ENCODE measurements at regions not wholly inside any gene's neighbourhood (a gene's known extent, or its start where the extent isn't known, plus 50 kb on each side); places are given as distances from the start of the nearest gene placed in this dataset.
"Not testable (repeated sequence)": the region's sequence is repeated elsewhere in the genome, so short reads cannot be mapped to it uniquely, and the experiment has no call there.

DNA sequence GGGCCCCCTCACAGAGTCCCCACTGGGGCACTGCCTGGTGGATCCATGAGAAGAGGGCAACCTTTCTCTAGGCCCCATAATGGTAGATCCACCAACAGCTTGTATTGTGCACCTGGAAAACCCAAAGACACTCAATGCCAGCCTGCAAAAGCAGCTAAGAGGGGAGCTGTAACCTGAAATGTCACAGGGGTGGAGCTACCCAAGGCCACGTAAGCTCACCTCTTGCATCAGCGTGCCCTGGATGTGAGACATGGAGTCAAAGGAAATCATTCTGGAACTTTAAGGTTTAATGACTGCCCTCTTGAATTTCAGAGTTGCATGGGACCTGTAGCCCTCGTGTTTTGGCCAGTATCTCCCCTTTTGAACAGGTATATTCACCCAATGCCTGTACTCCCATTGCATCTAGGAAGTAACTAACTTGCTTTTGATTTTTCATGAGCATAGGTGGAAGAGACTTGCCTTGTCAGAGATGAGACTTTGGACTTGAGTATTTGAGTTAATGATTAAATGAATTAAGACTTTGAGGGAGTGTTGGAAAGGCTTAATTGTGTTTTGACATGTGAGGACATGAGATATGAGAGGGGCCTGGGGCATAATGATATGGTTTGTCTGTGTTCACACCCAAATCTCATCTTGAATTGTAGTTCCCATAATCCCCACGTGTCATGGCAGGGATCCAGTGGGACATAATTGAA, 900.9 kb upstream of the ROBO1 start:
- in situ Hi-C loops (cut with MboI; ENCODE audit: low sequenced_read_pairs) = no loop called here

DNA sequence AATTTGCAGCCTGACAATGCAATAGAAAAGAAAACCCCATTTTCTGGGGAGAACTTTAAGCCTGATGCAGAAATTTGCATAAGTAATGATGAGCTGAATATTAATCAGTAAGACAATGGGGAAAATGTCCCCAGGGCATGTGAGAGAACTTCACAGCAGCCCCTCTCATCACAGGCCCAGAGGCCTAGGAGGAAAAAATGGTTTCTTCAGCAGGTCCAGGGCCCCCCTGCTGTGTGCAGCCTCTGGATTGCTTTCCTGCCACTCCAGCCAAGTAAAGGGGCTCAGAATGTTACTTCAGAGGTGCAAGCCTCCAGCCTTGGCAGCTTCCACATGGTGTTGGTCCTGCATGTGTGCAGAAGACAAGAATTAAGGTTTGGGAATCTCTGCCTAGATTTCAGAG, 900.3 kb upstream of the ROBO1 start:
- in situ Hi-C loops (cut with MboI; ENCODE audit: low sequenced_read_pairs) = no loop called here

DNA sequence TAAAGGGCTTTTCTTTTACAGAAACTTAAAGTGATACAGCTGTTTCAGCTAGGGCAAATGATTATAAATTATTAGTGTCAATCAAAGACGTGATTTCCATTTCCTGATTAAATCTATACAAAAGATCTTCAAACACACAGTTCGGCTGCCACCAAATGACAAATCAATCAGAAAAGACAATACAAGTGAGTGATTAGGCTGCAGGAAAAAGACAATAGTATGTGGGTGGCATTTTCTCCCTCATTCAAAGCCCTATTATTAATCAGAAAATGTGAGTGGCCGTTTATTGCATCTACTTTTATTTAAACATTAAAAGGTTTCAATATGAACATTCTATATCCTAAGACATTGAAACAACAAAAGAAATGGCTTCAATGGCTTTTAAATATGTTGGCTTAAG, 895.6 kb upstream of the ROBO1 start:
- in situ Hi-C loops (cut with MboI; ENCODE audit: low sequenced_read_pairs) = no loop called here

DNA sequence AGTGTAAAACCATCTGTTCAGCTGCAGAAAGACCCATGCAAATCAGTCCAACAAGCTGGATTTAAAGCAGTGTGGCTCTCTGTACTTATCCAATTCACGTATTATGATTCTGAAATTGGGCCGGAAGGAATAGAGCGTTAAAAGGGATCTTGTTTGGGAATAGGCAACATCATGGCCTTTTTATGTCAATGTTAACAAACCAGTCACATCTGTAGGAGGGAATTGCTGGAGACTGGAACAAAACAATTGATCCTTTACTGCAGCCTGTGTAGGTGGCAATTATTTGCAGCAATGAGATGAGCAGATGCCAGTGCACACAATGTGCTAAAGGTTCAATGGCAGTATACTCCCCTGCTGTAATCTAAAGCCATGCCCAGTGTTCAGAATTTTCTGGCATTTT, 887.4 kb upstream of the ROBO1 start:
- in situ Hi-C loops (cut with MboI; ENCODE audit: low sequenced_read_pairs) = no loop called here

DNA sequence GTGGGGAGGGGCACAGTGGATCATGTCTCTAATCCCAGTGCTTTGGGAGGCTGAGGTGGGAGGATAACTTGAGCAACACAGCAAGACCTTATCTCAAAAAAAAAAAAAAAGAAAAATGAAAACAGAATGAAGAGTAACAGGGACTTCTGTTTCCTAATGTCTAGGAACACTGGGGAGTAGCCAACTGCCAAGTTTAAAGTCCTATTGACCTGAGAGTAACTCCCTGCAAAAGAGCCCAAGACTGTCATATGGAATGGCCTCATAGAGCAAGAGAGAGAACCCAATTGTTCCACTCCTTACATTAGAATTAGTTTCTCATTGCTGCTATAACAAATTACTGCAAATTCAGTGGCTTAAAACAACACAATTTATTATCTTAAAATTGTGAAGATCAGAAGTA, 881.4 kb upstream of the ROBO1 start:
- in situ Hi-C loops (cut with MboI; ENCODE audit: low sequenced_read_pairs) = no loop called here

DNA sequence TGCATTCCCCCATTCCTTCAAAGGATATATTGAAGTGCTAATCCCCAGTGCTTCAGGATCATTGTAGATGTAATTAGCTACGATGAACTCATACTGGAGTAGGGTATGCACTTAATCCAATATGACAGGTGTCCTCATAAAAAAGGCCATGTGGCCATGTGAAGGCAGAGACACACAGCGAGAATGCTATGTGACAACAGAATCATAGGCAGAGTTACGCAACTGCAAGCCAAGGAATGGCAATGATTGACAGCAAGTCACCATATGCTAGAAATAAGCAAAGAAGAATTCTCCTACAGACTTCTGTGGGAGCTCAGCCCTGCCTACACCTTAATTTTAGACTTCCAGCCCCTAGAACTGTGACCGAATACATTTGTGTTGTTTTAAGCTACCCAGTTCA, 875.6 kb upstream of the ROBO1 start:
- in situ Hi-C loops (cut with MboI; ENCODE audit: low sequenced_read_pairs) = no loop called here

DNA sequence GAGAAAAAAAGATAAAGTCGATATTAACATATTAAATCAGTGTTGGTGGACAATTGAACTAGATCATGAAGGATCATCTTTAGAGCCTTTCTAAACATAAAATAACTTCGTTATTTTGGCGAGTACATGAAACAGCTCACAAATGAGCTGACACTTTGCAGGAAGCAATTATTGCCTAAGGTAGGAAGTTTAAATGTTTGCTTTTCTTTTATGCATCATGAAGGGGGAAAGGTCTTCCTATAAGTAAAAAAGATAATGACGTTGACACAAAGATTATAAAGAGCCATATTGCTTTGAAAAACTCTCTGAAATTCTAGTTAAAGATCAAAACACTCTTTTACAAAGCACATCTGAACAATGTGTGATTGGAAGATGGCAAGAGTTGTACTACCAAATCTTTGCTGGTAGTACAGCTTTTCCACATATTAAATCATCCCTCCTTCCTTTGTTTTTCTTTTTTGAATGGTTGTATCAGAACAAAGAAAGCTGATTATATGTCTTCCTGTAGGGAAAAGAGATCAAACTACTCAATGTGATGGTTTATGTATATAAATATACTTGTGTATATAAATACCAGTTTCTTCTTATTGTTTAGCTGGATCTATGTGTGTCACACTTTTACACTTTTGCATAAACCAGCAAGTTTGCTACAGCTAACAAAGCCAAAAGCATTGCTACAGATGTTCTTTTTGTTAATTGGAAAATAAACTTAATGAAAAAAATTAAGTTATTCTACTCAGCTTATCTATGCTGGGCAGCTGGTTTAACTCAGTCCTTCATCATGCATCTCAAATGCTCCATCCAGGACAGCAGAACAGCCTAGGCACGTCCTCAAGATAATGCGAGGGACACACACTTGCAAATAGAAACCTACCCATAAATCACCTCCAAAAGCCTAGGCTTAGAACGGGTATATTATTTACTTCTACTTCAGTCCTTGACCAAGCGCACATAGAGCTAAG, 850.8 kb upstream of the ROBO1 start:
- in situ Hi-C loops (cut with MboI; ENCODE audit: low sequenced_read_pairs) = no loop called here

DNA sequence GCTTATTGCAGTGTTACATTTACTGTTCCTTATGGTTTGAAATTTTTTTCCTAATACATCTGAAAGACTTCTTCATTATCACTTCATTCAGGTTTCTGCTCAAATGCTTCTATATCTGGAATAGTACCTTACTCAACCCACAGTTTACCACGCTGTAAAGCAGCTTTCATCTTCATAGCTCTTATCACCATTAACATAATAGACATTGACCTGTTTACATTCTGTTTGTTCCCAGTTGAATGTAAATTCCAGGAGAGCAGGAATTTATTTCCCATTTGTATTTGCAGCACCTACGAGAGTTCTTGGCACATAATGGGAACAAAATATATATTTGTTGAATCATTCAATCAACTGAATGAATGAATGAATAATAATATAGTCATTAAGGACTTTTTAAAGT, 844.6 kb upstream of the ROBO1 start:
- in situ Hi-C loops (cut with MboI; ENCODE audit: low sequenced_read_pairs) = no loop called here

DNA sequence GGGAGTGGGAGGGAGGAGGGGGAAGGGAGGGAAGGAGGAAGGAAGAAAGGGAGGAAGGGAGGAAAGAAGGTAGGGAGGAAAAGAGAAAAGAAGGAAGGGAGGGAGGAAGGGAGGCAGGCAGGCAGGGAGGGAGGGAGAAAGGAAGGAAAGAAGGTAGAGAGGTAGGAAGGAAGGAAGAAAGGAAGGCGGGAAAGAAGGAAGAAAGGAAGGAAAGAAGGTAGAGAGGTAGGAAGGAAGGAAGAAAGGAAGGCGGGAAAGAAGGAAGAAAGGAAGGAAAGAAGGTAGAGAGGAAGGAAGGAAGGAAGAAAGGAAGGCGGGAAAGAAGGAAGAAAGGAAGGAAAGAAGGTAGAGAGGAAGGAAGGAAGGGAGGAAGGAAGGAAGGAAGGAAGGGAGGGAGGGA, 840.3 kb upstream of the ROBO1 start:
- in situ Hi-C loops (cut with MboI; ENCODE audit: low sequenced_read_pairs) = not testable (repeated sequence)

DNA sequence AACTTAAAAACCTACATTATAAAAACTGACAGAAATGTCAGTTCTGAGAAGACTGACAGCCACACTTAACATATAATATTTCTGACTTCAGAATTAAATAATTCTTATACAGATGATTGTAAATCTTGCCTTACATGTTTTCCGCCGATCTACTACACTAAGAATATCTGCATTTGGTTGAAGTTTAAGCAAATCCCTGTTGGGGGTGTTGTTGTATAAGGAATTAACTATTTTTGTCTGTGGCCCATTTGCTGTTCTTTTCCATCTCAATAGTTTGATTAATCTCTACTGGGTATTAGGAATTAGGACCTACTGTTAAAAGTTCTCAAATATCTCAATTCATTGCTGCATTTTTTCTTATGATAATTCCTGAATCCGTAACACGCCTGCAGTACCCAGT, 838.3 kb upstream of the ROBO1 start:
- in situ Hi-C loops (cut with MboI; ENCODE audit: low sequenced_read_pairs) = no loop called here

DNA sequence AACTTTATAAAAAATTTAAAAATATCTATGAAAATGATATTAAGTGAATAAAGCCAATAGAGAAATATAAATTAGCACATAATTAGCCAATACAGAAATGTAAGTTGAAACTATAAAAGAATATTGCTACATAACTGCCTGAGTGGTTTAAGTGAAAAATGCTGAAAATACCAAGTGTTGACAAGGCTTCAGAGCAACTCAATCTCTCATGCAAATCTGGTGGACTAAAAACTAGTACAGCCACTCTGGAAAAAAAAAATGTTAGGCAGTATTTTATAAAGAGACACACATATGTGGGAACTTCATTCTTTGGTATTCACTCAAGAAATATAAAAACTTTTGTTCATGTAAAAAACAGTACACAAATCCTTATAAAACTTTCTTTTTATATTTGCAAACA, 833.7 kb upstream of the ROBO1 start:
- in situ Hi-C loops (cut with MboI; ENCODE audit: low sequenced_read_pairs) = no loop called here

DNA sequence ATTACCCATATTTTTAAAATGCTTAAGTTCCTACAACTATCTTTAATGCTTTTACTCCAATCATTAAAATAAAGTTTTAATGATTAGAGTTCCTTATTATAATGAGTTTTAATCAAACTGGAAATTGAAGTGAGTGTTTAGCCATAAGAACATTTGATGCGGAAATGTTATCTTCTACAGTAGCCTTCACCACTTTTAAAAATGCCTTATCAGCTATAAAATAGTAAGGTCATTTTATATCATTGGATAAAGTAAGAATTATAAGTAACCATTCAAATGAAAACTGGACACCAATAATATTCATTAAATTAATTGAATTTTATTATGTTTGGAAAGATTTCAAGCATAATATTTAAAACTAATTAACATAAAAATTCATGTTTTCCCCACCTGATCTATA, 825.0 kb upstream of the ROBO1 start:
- in situ Hi-C loops (cut with MboI; ENCODE audit: low sequenced_read_pairs) = no loop called here

DNA sequence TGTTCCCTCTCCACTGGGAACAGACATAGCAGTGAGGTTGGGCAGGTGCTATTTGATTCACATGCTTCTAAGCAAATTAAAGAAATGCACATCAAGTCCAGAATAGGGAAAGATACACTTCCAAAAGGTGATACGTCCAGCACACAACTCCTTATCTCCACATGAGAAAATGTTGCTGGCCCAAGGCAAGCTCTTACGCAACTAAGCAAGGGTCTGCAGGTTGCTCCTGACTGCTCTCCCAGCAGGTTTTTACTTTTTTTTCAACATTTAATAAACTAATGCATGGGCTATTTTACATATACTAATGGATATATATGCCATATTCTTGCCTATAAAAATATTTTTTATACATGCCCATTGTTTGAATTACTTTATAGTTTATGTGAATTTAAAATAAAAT, 818.5 kb upstream of the ROBO1 start:
- in situ Hi-C loops (cut with MboI; ENCODE audit: low sequenced_read_pairs) = no loop called here

DNA sequence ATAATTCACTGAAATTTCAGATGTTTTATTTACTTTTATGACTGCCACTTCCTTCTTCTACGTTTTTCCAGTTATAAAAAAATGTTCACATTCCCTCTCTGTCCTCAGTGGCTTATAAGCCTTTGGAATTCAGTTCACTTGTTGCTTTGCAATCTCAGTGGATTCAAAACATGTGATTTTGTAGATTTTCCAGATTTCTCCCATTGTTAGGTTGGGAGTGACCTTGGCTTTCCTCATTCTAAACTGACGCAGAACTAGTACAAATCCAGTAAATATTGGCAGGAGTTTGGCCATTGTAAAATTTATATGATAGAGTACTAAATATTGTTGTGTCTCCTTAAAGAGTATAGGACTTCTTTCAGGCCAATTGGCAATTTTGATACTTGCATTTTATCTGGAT, 812.3 kb upstream of the ROBO1 start:
- in situ Hi-C loops (cut with MboI; ENCODE audit: low sequenced_read_pairs) = no loop called here

DNA sequence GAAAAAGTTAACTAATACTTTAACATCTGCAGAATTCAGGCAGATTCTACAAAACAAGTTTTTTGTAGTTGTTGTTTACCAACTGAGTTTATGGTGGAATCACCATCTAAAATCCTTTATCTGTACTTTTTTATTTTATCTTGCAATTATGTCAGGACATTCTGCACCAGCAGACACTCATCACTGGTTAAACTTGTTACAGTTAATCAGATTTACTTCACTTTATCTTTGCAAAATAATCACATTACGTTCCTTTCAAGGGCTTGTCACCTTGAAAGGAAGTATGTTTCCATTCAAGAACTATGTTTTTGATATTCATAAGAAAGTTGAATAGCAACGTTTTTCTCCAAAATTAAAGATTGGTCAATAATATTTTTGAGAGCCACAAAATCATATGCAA, 796.6 kb upstream of the ROBO1 start:
- in situ Hi-C loops (cut with MboI; ENCODE audit: low sequenced_read_pairs) = no loop called here

DNA sequence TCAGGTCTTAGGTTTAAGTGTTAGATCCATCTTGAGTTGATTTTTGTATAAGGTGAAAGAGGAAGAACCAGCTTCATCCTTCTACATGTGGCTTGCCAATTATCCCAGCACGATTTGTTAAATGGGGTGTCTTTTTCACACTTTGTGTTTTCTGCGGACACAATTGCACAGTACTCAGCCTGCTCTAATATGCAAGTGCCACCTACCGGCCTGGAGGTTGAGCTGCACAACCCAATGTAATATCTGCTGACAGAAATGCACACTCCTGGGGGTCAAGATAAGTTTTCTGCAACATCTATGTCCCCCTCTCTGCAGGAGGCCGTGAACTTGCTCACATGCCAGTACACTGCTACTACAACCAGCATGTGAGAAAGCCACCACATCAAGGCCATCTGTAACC, 791.9 kb upstream of the ROBO1 start:
- in situ Hi-C loops (cut with MboI; ENCODE audit: low sequenced_read_pairs) = no loop called here

DNA sequence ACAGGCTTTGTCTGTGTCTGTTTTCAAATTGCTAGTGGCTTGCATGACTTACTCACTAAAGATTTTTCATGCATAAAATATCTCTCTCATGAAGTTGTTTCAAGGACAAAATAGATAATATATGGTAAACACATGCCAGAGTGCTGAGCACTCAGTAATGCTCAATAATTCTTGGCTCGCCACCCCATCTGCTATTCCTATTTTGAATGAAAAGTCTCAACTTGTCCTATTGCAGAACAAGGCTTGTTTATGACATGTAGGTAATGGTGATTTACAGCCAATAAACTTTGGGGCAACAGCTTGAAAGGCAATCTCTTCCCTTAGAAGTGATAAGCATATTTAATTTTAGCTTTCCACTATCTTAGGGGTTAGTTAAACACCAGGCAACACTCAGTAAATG, 789.0 kb upstream of the ROBO1 start:
- in situ Hi-C loops (cut with MboI; ENCODE audit: low sequenced_read_pairs) = no loop called here

DNA sequence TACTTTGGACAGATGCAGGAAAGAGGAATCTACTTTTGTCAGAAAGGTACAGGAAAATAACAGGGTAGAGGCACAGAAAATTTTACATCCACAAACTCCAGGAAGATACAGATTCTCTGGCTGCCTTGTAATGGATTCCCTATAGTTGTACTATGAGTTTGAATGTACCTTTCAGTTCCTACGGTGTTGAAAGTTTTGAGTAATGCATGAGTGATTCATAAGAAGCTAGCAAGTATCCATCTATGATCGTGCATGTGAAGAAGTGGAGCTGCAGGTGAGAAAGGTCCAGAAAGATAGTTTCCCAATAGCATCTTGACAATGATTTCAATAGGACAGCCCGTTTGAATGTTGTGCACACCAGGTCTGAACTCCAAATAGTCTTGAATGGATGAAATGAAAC, 786.5 kb upstream of the ROBO1 start:
- in situ Hi-C loops (cut with MboI; ENCODE audit: low sequenced_read_pairs) = no loop called here

DNA sequence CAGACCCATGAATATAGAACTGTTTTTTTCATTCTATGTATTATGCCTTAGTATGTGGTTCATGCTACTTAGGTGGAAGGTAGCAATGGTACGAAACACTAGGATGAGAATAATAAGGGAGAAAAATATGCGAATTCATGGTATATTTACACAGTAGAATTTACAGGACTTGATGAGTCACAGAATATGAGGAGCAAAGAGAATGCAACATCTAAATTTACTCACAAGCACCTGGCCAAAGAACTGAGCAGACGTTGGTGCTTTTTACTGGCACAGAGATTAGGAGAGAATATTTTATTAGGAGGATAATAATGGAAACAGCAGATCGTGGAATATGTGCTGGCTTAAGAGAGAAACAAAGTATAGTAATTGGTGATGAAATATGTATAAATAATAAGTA, 785.4 kb upstream of the ROBO1 start:
- in situ Hi-C loops (cut with MboI; ENCODE audit: low sequenced_read_pairs) = no loop called here

DNA sequence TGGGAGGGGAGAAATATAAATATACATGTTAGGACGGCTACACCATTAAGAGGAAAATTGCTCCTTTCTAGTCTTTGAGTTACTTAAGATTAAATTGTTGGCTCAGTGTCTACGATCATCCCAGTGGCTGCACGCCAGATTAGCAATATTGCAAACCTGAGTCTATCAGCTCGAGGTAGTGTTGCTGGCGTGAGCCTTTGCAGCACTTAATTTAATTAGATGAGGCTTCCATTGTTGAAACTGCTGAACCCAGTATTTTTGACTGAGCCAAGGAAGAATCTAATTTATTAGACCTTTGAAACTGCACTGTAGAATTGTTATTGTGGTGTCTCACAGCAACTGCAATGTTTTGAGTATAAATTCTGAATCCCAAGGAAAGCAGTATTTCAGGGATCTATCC, 782.4 kb upstream of the ROBO1 start:
- in situ Hi-C loops (cut with MboI; ENCODE audit: low sequenced_read_pairs) = no loop called here

DNA sequence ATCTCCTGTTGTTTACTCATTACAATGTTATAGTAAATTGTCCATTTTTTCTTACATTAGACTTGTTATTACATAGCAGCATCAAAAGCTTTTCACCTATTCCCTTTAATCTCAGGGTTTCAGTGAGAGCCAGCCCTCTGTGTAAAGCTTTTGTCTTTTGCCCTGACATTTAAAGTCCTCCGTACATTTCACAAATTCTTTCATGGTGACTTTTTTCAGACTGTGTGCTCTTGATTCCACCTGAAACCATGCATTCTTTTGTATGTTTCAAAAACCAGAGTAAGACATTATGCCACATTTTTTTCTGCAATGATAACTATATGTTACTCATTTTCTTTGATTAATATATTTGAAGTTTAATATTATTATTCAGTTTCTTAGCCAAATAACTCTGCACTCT, 781.4 kb upstream of the ROBO1 start:
- in situ Hi-C loops (cut with MboI; ENCODE audit: low sequenced_read_pairs) = no loop called here

DNA sequence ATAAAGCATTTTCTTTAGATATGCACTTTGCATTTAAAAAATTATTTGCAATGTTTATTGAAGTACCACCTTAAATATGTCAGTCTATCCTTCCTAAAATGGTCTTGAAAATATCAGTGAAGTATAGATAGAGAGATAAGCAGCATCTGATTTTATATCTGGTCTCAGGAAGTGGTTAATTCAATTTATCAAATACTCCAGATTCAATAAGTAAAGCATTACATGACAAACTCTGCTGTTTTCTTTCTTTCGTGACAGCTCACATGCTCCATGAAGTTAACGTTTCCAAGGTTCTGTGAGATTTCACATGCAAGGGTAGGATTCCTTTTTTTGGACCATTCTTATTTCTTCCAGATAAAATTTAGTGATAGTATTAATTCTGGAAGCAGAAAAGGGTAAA, 775.4 kb upstream of the ROBO1 start:
- in situ Hi-C loops (cut with MboI; ENCODE audit: low sequenced_read_pairs) = no loop called here
